Motor neuron (in vitro differentiated cells): ENCODE measurements at regions not wholly inside any gene's neighbourhood (a gene's known extent, or its start where the extent isn't known, plus 50 kb on each side); places are given as distances from the start of the nearest gene placed in this dataset.
A peak's percentile ranks its signal among the peaks of the same experiment; 100 is the strongest.

Experiments used
- ATAC-seq, 8 experiments: fragments of 200-7000 bp; cut with Tn5 transposase; replicated peaks in 6 of 8; 2 replicates each; pipeline ENCODE4 v1.8.0; 2021; ENCODE audit warnings: mild to moderate bottlenecking in 8 of 8, moderate library complexity in 8 of 8
- H3K27ac ChIP-seq, 2 donors: fragments of 250-450 bp; sonication (Bioruptor Pico); 2 replicates each; pipeline ENCODE4 v1.9.0; 2021; ENCODE audit warnings: antibody characterized with exemption in 2 of 2, mild to moderate bottlenecking in 2 of 2, moderate library complexity in 1 of 2
- H3K4me1 ChIP-seq, 2 donors: fragments of 250-450 bp; sonication (Bioruptor Pico); replicated peaks in 1 of 2; 2 replicates each; pipeline ENCODE4 v1.6.1; 2021; ENCODE audit warnings: antibody characterized with exemption in 2 of 2, mild to moderate bottlenecking in 2 of 2, moderate library complexity in 1 of 2
- H3K4me3 ChIP-seq, 5 donors: fragments of 250-450 bp; sonication (Bioruptor Pico); 2 replicates each; pipeline ENCODE4 v1.9.0; 2021; ENCODE audit warnings: antibody characterized with exemption in 5 of 5, mild to moderate bottlenecking in 5 of 5, moderate library complexity in 4 of 5
- WGBS, 10 experiments: fragments of 450-650 bp; shearing (Covaris generic); methylation state at CpG; one replicate each; pipeline ENCODE4 v1.0.0; 2022; 5-methylcytosine and 5-hydroxymethylcytosine counted together
- in situ Hi-C, 9 experiments: fragments of 400-800 bp; cut with MboI; loops; one replicate each; pipeline ENCODE4 v1.15.0; 2021; ENCODE audit warnings: low sequenced_read_pairs in 9 of 9, low pct_unique_long_range_greater_than_20kb in 2 of 9; ENCODE audit not compliant: unreplicated experiment in 9 of 9

DNA sequence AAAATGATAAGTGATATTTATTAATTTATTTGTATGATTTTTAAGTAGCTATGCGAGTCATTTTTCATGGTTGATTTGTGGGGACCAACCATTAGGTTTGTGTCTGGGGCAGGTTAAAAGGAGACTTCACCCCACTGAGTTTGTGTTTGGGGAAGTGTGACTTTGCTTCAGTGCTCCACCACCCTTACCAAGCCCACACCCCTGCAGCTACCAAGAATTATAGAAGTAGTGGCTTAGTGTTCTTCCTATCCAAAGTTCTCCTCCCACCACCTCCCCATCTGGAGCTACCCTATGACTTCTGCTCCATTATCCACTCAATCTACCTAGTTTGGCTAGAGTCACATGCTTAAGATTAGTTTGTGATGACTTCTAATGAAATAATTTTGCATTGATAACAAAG lies 182.1 kb upstream of the ZEB2 start:
- in situ Hi-C loops: no loop called here
- ATAC-seq: no peak
- Histone ChIP-seq H3K4me3 (no peak overlapping the region), H3K4me1 (no peaks in the 10 kb centered on the region), H3K27ac (no peak overlapping the region)
- 89 to 100% (median 100%) methylated on average over 1 of the region's 1 CpG; no CpG with 5 or more reads in 4 of the 10 experiments for WGBS, 10 experiments

DNA sequence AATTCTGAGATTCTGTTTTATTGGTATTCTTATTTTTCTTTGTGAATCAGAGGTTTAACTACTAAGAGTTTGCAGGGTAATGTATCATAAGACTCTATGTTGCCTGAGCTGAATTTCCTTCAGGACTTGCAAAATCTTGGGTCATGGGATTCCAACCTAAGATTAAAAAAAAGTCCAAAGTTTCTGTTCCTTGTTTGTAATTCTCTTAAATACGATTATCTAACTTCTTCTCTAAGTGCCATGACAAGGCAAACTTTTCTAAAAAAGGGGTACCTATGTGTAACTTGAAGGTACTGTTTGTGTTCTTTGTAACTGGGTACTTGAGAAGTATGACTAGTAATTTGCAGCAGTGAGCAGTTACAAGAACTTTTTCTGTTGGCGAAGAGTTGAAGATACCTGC lies 181.3 kb upstream of the ZEB2 start:
- in situ Hi-C loops: no loop called here
- H3K4me3 ChIP-seq: no peak overlapping the region
- 57 to 100% (median 89%) methylated on average over 1 to 2 of the region's 2 CpGs; no CpG with 5 or more reads in 1 of the 10 experiments for WGBS, 10 experiments
- no peak overlapping the region for H3K27ac ChIP-seq
- H3K4me1 ChIP-seq: no peaks in the 10 kb centered on the region
- no peak for ATAC-seq

DNA sequence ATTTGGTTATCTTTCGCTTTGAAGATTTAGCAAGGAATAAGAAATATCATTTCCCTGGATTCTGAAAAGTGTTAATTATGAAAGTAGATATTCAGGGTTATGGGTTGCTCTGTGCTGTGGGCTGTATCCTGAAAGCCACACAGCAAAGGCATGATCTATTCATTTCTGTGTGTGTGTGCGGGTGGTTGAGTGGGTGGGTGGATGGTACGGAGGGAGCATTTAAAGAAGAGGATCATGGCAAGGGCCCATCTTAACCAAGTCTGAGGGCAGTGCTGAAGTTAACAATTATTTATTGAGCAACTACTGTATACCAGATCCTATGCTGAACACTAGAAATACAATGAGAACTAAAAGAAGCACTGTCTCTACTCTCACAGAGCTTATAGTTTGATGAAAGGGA lies 178.2 kb upstream of the ZEB2 start:
- no peak overlapping the region for H3K27ac ChIP-seq
- 67 to 100% (median 100%) methylated on average over 1 to 3 of the region's 3 CpGs for WGBS, 10 experiments
- in situ Hi-C loops: no loop called here
- ATAC-seq: no peak
- H3K4me1 ChIP-seq: no peaks in the 10 kb centered on the region
- H3K4me3 ChIP-seq: no peak overlapping the region

- in situ Hi-C loops: no loop called here
- Histone ChIP-seq H3K27ac (no peak overlapping the region), H3K4me3 (no peak overlapping the region), H3K4me1 (no peaks in the 10 kb centered on the region)
- ATAC-seq: no peak
- WGBS, 10 experiments: 46 to 100% (median 91%) methylated on average over 1 of the region's 1 CpG; no CpG with 5 or more reads in 1 of the 10 experiments
Observed at GRCh38 chr2:144695657-144696056, 175.7 kb upstream of the ZEB2 start.

GRCh38 chr2:144694456-144694855 lies 174.5 kb upstream of the ZEB2 start:
- Histone ChIP-seq H3K4me1 (no peaks in the 10 kb centered on the region), H3K27ac (no peak overlapping the region), H3K4me3 (no peak overlapping the region)
- in situ Hi-C loops: no loop called here
- 63 to 100% (median 100%) methylated on average over 1 of the region's 1 CpG; no CpG with 5 or more reads in 4 of the 10 experiments for WGBS, 10 experiments
- ATAC-seq: peak in 1 of 8 experiments; percentile 12

- in situ Hi-C loops: no loop called here
- no peak overlapping the region for H3K4me3 ChIP-seq
- no peak overlapping the region for H3K27ac ChIP-seq
- ATAC-seq: no peak
- WGBS, 10 experiments: 90 to 100% (median 94%) methylated on average over 1 to 3 of the region's 3 CpGs; no CpG with 5 or more reads in 1 of the 10 experiments
- H3K4me1 ChIP-seq: no peaks in the 10 kb centered on the region
Observed at GRCh38 chr2:144693179-144693578, 173.3 kb upstream of the ZEB2 start.

- no peak for ATAC-seq
- no peak overlapping the region for H3K4me3 ChIP-seq
- H3K4me1 ChIP-seq: no peaks in the 10 kb centered on the region
- WGBS, 10 experiments: 63 to 100% (median 77%) methylated on average over 1 to 5 of the region's 5 CpGs
- in situ Hi-C loops: no loop called here
- H3K27ac ChIP-seq: no peak overlapping the region
Observed at GRCh38 chr2:144692661-144693060, 172.7 kb upstream of the ZEB2 start.

DNA sequence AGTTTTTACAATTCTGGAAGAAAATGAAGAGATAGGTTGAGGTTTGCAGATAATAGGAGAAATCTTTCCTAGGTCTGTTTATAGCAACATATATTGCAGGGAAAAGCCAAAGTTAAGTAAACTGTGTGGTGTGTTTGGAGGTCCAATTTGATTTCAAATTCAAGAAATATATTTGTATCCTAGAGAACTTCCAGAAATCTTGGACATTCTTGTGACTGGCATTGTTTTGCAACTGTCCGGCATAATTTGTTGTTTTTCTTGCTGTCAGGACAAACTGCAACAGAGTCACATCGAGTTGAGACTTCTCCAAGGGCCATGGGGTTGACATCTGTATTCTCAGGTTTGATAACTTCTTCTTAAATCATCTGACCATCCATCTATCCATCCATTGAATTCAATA lies 170.9 kb upstream of the ZEB2 start:
- 20 to 100% (median 88%) methylated on average over 1 to 2 of the region's 2 CpGs; no CpG with 5 or more reads in 1 of the 10 experiments for WGBS, 10 experiments
- H3K4me3 ChIP-seq: no peak overlapping the region
- no peak for ATAC-seq
- in situ Hi-C loops: no loop called here
- H3K4me1 ChIP-seq: no peaks in the 10 kb centered on the region
- no peak overlapping the region for H3K27ac ChIP-seq

GRCh38 chr2:144686518-144687215 lies 166.7 kb upstream of the ZEB2 start:
- H3K27ac ChIP-seq: no peak overlapping the region

GRCh38 chr2:144683966-144684365 lies 164.0 kb upstream of the ZEB2 start:
- 73 to 100% (median 96%) methylated on average over 1 to 3 of the region's 3 CpGs for WGBS, 10 experiments
- in situ Hi-C loops: no loop called here
- Histone ChIP-seq H3K27ac (no peak overlapping the region), H3K4me1 (no peaks in the 10 kb centered on the region), H3K4me3 (no peak overlapping the region)
- no peak for ATAC-seq

More at GRCh38 chr2:144686518-144687215, 166.7 kb upstream of the ZEB2 start:
- no peak overlapping the region for H3K4me3 ChIP-seq
- no peaks in the 10 kb centered on the region for H3K4me1 ChIP-seq
- in situ Hi-C loops: no loop called here
- WGBS, 10 experiments: 76 to 100% (median 100%) methylated on average over 1 to 2 of the region's 2 CpGs
- ATAC-seq: no peak

DNA sequence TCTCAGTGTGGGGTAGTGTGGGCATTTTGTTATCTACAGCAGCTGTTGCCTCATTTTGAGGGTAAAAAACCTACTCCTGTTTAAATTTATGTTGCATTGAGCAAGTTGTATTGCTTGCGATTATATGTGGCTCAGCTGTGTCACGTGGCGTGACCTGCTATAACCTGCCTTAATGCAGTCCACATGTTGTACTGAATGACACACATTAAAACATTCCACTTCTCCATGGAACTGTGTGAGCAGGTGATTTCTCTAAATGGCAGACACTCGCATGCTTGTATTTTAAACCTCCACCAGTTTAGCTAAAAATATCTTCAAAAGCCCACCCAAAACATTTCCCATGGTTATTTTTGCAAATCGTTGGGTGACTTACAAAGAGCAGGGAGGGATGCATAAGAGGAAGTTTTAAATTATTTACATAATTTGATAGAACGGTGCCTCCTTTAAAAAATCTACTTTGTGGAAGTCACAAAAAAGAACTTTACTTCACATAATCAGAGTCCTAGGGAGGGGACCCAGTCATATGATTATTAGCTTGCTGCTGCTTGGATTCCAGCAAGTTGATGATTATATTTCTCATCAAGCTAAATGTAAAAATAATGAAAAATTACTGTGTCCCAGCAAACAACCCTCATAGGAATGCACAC lies 163.3 kb upstream of the ZEB2 start:
- H3K4me3 ChIP-seq: no peak overlapping the region
- H3K4me1 ChIP-seq: no peaks in the 10 kb centered on the region
- 4 to 100% (median 81%) methylated on average over 2 to 6 of the region's 6 CpGs; no CpG with 5 or more reads in 1 of the 10 experiments for WGBS, 10 experiments
- in situ Hi-C loops: no loop called here
- H3K27ac ChIP-seq: no peak overlapping the region
- peak in 3 of 8 experiments; percentile 25 to 58 (median 45) for ATAC-seq

DNA sequence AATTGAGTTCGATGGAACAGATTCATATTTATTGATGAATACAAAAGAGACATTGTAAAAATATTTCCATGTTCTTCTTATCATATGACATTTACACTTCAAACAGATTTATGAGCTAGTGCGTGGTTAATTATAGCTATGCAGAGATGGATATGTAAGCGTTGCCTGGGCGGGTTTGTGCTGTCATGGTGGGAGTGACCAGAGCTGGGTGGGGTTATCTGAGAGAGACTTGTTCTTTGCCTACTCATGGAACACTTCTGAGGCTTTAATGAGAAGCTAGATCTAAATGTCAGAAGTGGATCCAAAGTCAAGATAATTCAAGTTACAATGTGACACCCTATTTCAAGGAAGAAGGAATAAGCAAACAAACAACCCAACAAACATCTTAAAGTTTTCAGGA lies 162.3 kb upstream of the ZEB2 start:
- Histone ChIP-seq H3K27ac (no peak overlapping the region), H3K4me3 (no peak overlapping the region), H3K4me1 (no peaks in the 10 kb centered on the region)
- peak in 3 of 8 experiments; percentile 74 to 96 (median 89) for ATAC-seq
- in situ Hi-C loops: no loop called here
- WGBS, 10 experiments: 0 to 100% (median 80%) methylated on average over 1 to 4 of the region's 4 CpGs; no CpG with 5 or more reads in 1 of the 10 experiments

GRCh38 chr2:144681389-144681788 lies 161.5 kb upstream of the ZEB2 start:
- Histone ChIP-seq H3K27ac (no peak overlapping the region), H3K4me3 (no peak overlapping the region), H3K4me1 (no peaks in the 10 kb centered on the region)
- no peak for ATAC-seq
- in situ Hi-C loops: no loop called here

DNA sequence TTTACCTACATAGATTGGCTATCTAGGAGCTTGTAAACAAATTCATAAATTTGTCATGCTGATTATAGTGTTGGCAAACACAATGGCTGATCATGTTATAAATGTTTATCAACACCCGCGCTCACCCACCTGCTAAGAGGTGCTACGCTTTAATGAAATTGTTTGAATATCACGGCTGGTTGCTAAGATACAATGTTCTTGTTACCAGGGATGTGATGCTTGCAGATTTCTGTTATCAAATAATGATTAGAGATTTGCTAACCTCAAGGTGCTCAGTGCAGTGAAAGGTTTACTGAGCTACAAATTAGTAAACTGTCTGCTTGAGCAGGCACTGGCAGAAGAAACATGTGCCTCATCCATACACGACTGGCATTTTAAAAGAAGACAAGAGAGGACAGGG lies 160.0 kb upstream of the ZEB2 start:
- in situ Hi-C loops: no loop called here
- ATAC-seq: no peak
- Histone ChIP-seq H3K27ac (no peak overlapping the region), H3K4me3 (no peak overlapping the region), H3K4me1 (no peaks in the 10 kb centered on the region)
- WGBS, 10 experiments: 50 to 100% (median 74%) methylated on average over 1 to 4 of the region's 5 CpGs; no CpG with 5 or more reads in 2 of the 10 experiments
